CD4-positive, alpha-beta T cell (primary cell): ENCODE measurements at regions not wholly inside any gene's neighbourhood (a gene's known extent, or its start where the extent isn't known, plus 50 kb on each side); places are given as distances from the start of the nearest gene placed in this dataset.

Experiments used
- ATAC-seq: fragments of 200-7000 bp; cut with Tn5 transposase; one replicate; pipeline ENCODE4 v1.10.0; 2022; ENCODE audit warnings: mild to moderate bottlenecking; ENCODE audit not compliant: poor library complexity
- CTCF ChIA-PET: fragments of 350-600 bp; sonication (Branson Sonifier 250); formaldehyde crosslinking; loops from one replicate; lab custom pipeline; 2021; ENCODE audit warnings: antibody characterized with exemption, inconsistent platforms; lab: Charles Lee
- POLR2A ChIA-PET: fragments of 350-600 bp; sonication (Branson Sonifier 250); formaldehyde crosslinking; loops from one replicate; lab custom pipeline; 2021; ENCODE audit warnings: antibody characterized with exemption, inconsistent platforms; lab: Charles Lee
- DNase-seq, 14 experiments: peaks; one replicate each; pipeline ENCODE4 v3.0.0-alpha.2; 2013 to 2020; ENCODE audit warnings: mixed read lengths in 2 of 14
- H3K27ac ChIP-seq, 2 donors: one replicate each; pipeline versions ENCODE4 v1.5.1 to v1.7.0; 2013; ENCODE audit warnings: low read length in 2 of 2, low read depth in 1 of 2, mild to moderate bottlenecking in 1 of 2
- H3K27me3 ChIP-seq, 2 experiments: 1 replicate in 1 of 2; 2 replicates in 1 of 2; pipeline versions ENCODE4 v1.6.1 to v1.7.0; 2013; ENCODE audit warnings: low read length in 2 of 2, control low read depth in 1 of 2, mild to moderate bottlenecking in 1 of 2, moderate library complexity in 1 of 2; ENCODE audit not compliant: insufficient read depth in 2 of 2, control insufficient read depth in 1 of 2
- H3K36me3 ChIP-seq: one replicate; pipeline ENCODE4 v1.6.1; 2013; ENCODE audit warnings: low read length, control low read depth; ENCODE audit not compliant: insufficient read depth
- H3K4me1 ChIP-seq: one replicate; pipeline ENCODE4 v1.6.1; 2013; ENCODE audit warnings: low read length, control low read depth; ENCODE audit not compliant: insufficient read depth
- H3K4me3 ChIP-seq: one replicate; pipeline ENCODE4 v1.5.1; 2013; ENCODE audit warnings: mild to moderate bottlenecking, low read length, moderate library complexity
- H3K9me3 ChIP-seq, 2 experiments: 1 replicate in 1 of 2; 2 replicates in 1 of 2; pipeline versions ENCODE4 v1.6.1 to v1.7.0; 2013; ENCODE audit warnings: low read length in 2 of 2, mild to moderate bottlenecking in 2 of 2, control low read depth in 1 of 2, moderate library complexity in 1 of 2; ENCODE audit not compliant: control insufficient read depth in 1 of 2, insufficient read depth in 1 of 2
- H3K27ac Mint-ChIP-seq: one replicate; pipeline ENCODE4 v1.8.0; 2020; ENCODE audit warnings: mixed read lengths
- H3K27me3 Mint-ChIP-seq: one replicate; pipeline ENCODE4 v1.8.0; 2021; ENCODE audit warnings: mixed read lengths
- H3K36me3 Mint-ChIP-seq: one replicate; pipeline ENCODE4 v1.8.0; 2021; ENCODE audit warnings: low read depth, mixed read lengths
- H3K4me1 Mint-ChIP-seq: one replicate; pipeline ENCODE4 v1.8.0; 2021; ENCODE audit warnings: low read depth, mixed read lengths
- H3K4me3 Mint-ChIP-seq: one replicate; pipeline ENCODE4 v1.8.0; 2020; ENCODE audit warnings: mild to moderate bottlenecking, mixed read lengths
- H3K9me3 Mint-ChIP-seq: one replicate; pipeline ENCODE4 v1.8.0; 2020; ENCODE audit warnings: mixed read lengths
- intact Hi-C, 2 experiments: fragments of 100-400 bp; cut with DNase I in 1 of 2; cut with micrococcal nuclease in 1 of 2; formaldehyde crosslinking; loops; one replicate each; pipeline versions ENCODE4 v1.15.1 to v1.9.0; 2023 to 2025; cut with DNase I, micrococcal nuclease
- TF ChIP-seq, protein P1 (sequence below): fragments of 200-600 bp; IDR thresholded peaks from one replicate; pipeline ENCODE4 v1.8.0; 2022; ENCODE audit warnings: antibody characterized with exemption, mild to moderate bottlenecking

DNA sequence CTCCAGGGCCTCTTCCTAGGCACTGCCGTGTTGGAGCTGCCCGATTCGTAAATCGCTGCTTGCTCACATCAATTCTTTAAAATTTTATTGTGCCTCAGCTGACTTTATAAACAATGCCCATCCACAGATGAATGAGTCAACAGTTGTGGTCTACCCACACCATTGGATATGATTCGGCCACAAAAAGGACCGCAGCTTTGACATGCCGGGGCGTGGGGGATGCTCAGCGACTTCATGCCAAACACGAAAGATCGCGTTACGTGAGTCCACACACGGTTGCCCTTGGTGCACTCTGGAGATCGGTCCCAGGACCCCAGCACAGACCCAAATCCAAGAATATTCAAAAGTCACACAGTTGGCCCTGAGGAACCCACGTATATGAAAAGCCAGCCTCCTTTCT is 195.7 kb downstream of the CTTN start:
- Mint-ChIP-seq H3K27ac (no peak overlapping the region), H3K4me1 (peaks cover 17% of the 10 kb centered on the region)
- peaks cover 0 to 4% of the 10 kb centered on the region in 2 experiments for H3K27me3 ChIP-seq

GRCh38 chr11:70594606-70595005 is 196.3 kb downstream of the CTTN start:
- peaks cover 0 to 4% of the 10 kb centered on the region in 2 experiments for H3K27me3 ChIP-seq

More for the DNA sequence above, 195.7 kb downstream of the CTTN start:
- intact Hi-C loops: no loop called here
- Mint-ChIP-seq H3K36me3 (no peaks in the 10 kb centered on the region), H3K27me3 (peaks cover 13% of the 10 kb centered on the region), H3K9me3 (no peaks in the 10 kb centered on the region), H3K4me3 (no peak overlapping the region)
- DNase-seq (no peak), ATAC-seq (no peak)
- H3K36me3 ChIP-seq: no peaks in the 10 kb centered on the region
- peaks cover 3% of the 10 kb centered on the region for H3K4me1 ChIP-seq
- H3K4me3 ChIP-seq: no peak overlapping the region
- TF ChIP-seq, protein P1, sequence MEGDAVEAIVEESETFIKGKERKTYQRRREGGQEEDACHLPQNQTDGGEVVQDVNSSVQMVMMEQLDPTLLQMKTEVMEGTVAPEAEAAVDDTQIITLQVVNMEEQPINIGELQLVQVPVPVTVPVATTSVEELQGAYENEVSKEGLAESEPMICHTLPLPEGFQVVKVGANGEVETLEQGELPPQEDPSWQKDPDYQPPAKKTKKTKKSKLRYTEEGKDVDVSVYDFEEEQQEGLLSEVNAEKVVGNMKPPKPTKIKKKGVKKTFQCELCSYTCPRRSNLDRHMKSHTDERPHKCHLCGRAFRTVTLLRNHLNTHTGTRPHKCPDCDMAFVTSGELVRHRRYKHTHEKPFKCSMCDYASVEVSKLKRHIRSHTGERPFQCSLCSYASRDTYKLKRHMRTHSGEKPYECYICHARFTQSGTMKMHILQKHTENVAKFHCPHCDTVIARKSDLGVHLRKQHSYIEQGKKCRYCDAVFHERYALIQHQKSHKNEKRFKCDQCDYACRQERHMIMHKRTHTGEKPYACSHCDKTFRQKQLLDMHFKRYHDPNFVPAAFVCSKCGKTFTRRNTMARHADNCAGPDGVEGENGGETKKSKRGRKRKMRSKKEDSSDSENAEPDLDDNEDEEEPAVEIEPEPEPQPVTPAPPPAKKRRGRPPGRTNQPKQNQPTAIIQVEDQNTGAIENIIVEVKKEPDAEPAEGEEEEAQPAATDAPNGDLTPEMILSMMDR: no peak
- POLR2A ChIA-PET: no interaction called here
- CTCF ChIA-PET: no interaction called here
- no peaks in the 10 kb centered on the region for H3K9me3 ChIP-seq
- no peak overlapping the region for H3K27ac ChIP-seq

GRCh38 chr11:70595016-70595415 is 196.7 kb downstream of the CTTN start:
- no peaks in the 10 kb centered on the region for H3K9me3 ChIP-seq
- Mint-ChIP-seq H3K27me3 (peaks cover 8% of the 10 kb centered on the region), H3K36me3 (no peaks in the 10 kb centered on the region), H3K9me3 (no peaks in the 10 kb centered on the region), H3K4me3 (no peak overlapping the region), H3K27ac (no peak overlapping the region), H3K4me1 (peaks cover 10% of the 10 kb centered on the region)
- no peak overlapping the region for H3K27ac ChIP-seq
- H3K27me3 ChIP-seq: peaks cover 0 to 4% of the 10 kb centered on the region in 2 experiments
- peaks cover 3% of the 10 kb centered on the region for H3K4me1 ChIP-seq
- POLR2A ChIA-PET: no interaction called here
- DNase-seq: no peak
- intact Hi-C loops: no loop called here
- no peak for ATAC-seq
- TF ChIP-seq, protein P1: no peak
- CTCF ChIA-PET: no interaction called here
- no peak overlapping the region for H3K4me3 ChIP-seq
- H3K36me3 ChIP-seq: no peaks in the 10 kb centered on the region

More at GRCh38 chr11:70594606-70595005, 196.3 kb downstream of the CTTN start:
- Mint-ChIP-seq H3K9me3 (no peaks in the 10 kb centered on the region), H3K4me1 (peaks cover 14% of the 10 kb centered on the region), H3K4me3 (no peak overlapping the region), H3K27ac (no peak overlapping the region), H3K36me3 (no peaks in the 10 kb centered on the region), H3K27me3 (peaks cover 8% of the 10 kb centered on the region)
- ChIA-PET CTCF (no interaction called here), POLR2A (no interaction called here)
- H3K27ac ChIP-seq: no peak overlapping the region
- peaks cover 3% of the 10 kb centered on the region for H3K4me1 ChIP-seq
- ATAC-seq (no peak), DNase-seq (no peak)
- H3K9me3 ChIP-seq: no peaks in the 10 kb centered on the region
- no peak overlapping the region for H3K4me3 ChIP-seq
- TF ChIP-seq, protein P1: no peak
- intact Hi-C loops: no loop called here
- H3K36me3 ChIP-seq: no peaks in the 10 kb centered on the region
